Prostate gland (tissue), 2 donors: ENCODE measurements at regions not wholly inside any gene's neighbourhood (a gene's known extent, or its start where the extent isn't known, plus 50 kb on each side); places are given as distances from the start of the nearest gene placed in this dataset.

Source experiments
- CTCF ChIP-seq, 4 experiments: fragments of 200-600 bp in 2 of 4; fragments of 450-650 bp in 2 of 4; sonication (generic) in 2 of 4; IDR thresholded peaks; 1 replicate in 3 of 4; 2 replicates in 1 of 4; pipeline ENCODE4 v1.5.1; 2016 to 2019; ENCODE audit warnings: antibody characterized with exemption in 4 of 4, mild to moderate bottlenecking in 2 of 4, moderate library complexity in 2 of 4
- POLR2AphosphoS5 ChIP-seq: sonication (generic); formaldehyde crosslinking; IDR thresholded peaks from one replicate; pipeline ENCODE4 v1.6.1; 2017; ENCODE audit warnings: antibody characterized with exemption

DNA sequence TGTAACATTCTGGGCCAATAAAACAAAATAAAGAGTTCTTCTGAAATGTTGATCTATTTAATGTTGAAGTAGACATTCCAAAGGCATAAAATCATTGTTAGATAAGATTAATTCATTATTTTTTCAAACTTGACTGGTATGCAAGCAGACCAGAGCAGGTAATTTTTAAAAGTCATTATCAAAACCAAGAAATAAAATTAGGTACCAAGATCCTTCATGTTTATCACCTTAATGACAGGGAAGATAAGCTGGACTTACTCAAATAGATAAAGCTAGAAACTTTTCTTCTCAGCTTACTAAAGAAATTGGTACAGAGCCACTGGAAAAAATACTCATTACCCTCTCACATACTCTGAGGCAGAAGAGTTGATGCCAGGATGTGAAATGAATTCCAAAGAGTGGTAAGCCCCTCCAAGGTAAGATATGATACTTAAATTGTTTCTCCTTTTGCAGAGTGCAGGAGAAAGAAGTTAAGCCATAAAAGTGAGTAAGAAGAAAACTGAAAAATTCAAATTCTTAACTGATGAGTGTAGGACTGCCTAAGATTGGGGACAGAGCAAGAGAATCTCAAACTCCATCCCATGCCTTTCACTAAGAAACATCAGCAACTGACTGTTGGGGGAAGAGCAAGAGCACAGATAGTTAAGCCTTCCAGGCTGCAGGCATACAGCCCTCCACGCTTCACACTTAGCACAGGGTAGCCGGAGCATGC is 111.9 kb downstream of the SLC41A2 start:
- TF ChIP-seq CTCF (IDR thresholded peaks at IDR 0.05) (no peak), POLR2AphosphoS5 (no peak)
